Brain microvascular endothelial cell (primary cell): ENCODE measurements at regions not wholly inside any gene's neighbourhood (a gene's known extent, or its start where the extent isn't known, plus 50 kb on each side); places are given as distances from the start of the nearest gene placed in this dataset.

ENCODE experiments used
- DNase-seq: peaks from one replicate; pipeline ENCODE4 v3.0.0-alpha.2; 2020
- H3K27ac ChIP-seq: fragments of 250-450 bp; sonication (Bioruptor Pico); 2 replicates; pipeline ENCODE4 v1.5.1; 2020; ENCODE audit warnings: mild to moderate bottlenecking, moderate library complexity
- H3K27me3 ChIP-seq: fragments of 250-450 bp; sonication (Bioruptor Pico); replicated peaks from 2 replicates; pipeline ENCODE4 v1.5.1; 2020; ENCODE audit warnings: mild to moderate bottlenecking
- H3K36me3 ChIP-seq: fragments of 250-450 bp; sonication (Bioruptor Pico); replicated peaks from 2 replicates; pipeline ENCODE4 v1.5.1; 2020; ENCODE audit warnings: mild to moderate bottlenecking
- H3K4me3 ChIP-seq: 2 replicates; pipeline ENCODE4 v1.5.1; 2011; ENCODE audit warnings: low read depth, mild to moderate bottlenecking, control low read depth, low read length, moderate library complexity
- CTCF ChIP-seq: IDR thresholded peaks from 2 replicates; pipeline ENCODE4 v1.5.1; 2011; ENCODE audit warnings: low read depth, mild to moderate bottlenecking, moderate library complexity, low read length, control low read depth, inconsistent platforms; ENCODE audit errors: missing control alignments
- in situ Hi-C: cut with HindIII; loops from 2 replicates; pipeline ENCODE4 v1.10.0; 2017; ENCODE audit warnings: low sequenced_read_pairs, low pct_ligation_motif_present

GRCh38 chr3:24682141-24682547, 187.5 kb upstream of the THRB start:
- H3K27ac ChIP-seq = no peak overlapping the region
- H3K4me3 ChIP-seq = no peak overlapping the region
- no peaks in the 10 kb centered on the region for H3K27me3 ChIP-seq
- no peaks in the 10 kb centered on the region for H3K36me3 ChIP-seq
- peak; percentile 33 for DNase-seq
- in situ Hi-C loops = loop anchor here (25.0 kb wide), 1 partner anchor 420 kb away; no protein-coding TSS in a partner anchor
- no peak for TF ChIP-seq CTCF

GRCh38 chr3:24683090-24683489, 188.4 kb upstream of the THRB start:
- no peaks in the 10 kb centered on the region for H3K27me3 ChIP-seq
- DNase-seq = no peak
- in situ Hi-C loops = loop anchor here (25.0 kb wide), 1 partner anchor 421 kb away; no protein-coding TSS in a partner anchor
- H3K4me3 ChIP-seq = no peak overlapping the region
- no peaks in the 10 kb centered on the region for H3K36me3 ChIP-seq
- no peak for TF ChIP-seq CTCF
- H3K27ac ChIP-seq = peak overlapping the region; percentile 39

DNA sequence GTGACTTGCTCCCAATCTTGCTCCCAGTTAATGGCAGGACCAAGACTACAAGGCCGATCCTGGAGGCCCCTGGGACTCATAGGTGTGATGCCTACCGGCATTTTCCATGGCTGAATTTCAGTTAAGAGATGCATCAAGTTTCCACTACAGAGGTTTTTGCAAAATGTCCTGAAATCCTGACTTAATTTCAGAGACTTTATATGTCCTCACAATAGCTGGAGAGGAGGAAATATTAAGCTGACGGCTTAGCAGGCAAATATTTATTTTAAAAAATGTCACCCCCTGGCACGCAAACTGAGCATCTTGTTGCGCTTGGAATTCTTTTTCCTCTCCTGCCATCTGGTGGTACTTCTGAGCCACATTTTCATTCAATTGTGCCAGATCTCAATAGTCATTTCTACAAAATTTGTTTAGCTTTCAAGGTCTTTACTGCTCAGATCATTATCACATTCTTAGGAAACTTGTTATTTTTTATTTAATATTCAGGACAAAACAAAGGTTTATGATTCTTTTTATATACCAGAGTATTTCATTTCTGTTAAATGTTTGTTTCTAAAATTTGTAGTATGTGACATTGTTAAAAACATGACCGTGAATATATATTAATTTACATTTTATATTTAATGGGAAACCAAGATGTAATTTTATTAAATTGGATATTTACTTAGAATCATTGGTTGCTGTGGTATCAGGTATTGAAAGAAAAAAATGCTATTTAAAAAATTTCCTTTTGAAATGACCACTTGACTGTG, 189.2 kb upstream of the THRB start:
- Histone ChIP-seq H3K27me3 (no peaks in the 10 kb centered on the region), H3K4me3 (no peak overlapping the region), H3K27ac (no peak overlapping the region), H3K36me3 (no peaks in the 10 kb centered on the region)
- peak; percentile 61 for DNase-seq
- peak; percentile 72 for TF ChIP-seq CTCF
- in situ Hi-C loops = loop anchor here (25.0 kb wide), 1 partner anchor 422 kb away; no protein-coding TSS in a partner anchor

DNA sequence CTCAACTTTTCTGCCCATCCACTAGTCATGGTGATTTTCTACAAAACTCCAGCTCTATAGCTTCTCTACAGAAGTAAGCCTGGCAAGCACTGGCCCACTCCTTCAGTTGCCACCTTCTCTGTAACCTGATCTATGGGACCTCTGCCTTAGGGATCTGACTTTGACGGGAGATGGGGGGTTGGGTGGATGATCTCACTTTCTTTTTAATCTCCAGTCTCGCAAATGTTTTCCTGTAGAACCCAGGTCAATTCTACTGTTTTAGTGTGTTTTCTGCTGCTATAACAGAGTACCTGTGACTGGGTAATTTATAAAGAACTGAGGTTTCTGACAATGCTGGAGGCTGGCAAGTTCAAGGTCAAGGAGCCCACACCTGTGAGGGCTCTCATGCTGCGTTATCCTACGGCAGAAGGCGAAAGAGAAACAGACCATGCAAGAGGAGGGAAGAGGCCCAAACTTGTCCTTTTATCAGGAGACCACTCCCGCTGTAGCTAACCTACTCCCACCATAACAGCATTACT, 189.9 kb upstream of the THRB start:
- H3K4me3 ChIP-seq = no peak overlapping the region
- in situ Hi-C loops = loop anchor here (25.0 kb wide), 1 partner anchor 422 kb away; no protein-coding TSS in a partner anchor
- no peaks in the 10 kb centered on the region for H3K27me3 ChIP-seq
- no peaks in the 10 kb centered on the region for H3K36me3 ChIP-seq
- no peak for TF ChIP-seq CTCF
- no peak overlapping the region for H3K27ac ChIP-seq
- no peak for DNase-seq

- DNase-seq = peak; percentile 81
- H3K27me3 ChIP-seq = no peaks in the 10 kb centered on the region
- no peak for TF ChIP-seq CTCF
- H3K4me3 ChIP-seq = no peak overlapping the region
- no peaks in the 10 kb centered on the region for H3K36me3 ChIP-seq
- H3K27ac ChIP-seq = peak overlapping the region; percentile 45
- in situ Hi-C loops = loop anchor here (25.0 kb wide), 1 partner anchor 425 kb away; no protein-coding TSS in a partner anchor
These were observed 192.2 kb upstream of the THRB start for GRCh38 chr3:24686808-24687207.
